Activated T-cell treated with anti-CD3 and anti-CD28 coated beads for 1 hour (primary cell): ENCODE measurements at regions not wholly inside any gene's neighbourhood (a gene's known extent, or its start where the extent isn't known, plus 50 kb on each side); places are given as distances from the start of the nearest gene placed in this dataset.

ENCODE experiments used
- DNase-seq: peaks from one replicate; pipeline ENCODE4 v3.0.0-alpha.2; 2020; ENCODE audit warnings: low read depth

GRCh38 chr12:89992668-89993451, 284.2 kb upstream of the ATP2B1 start:
- no peak for DNase-seq

GRCh38 chr12:89991807-89992590, 283.4 kb upstream of the ATP2B1 start:
- no peak for DNase-seq

- DNase-seq = no peak
These were observed 279.7 kb upstream of the ATP2B1 start for GRCh38 chr12:89988188-89988915.

GRCh38 chr12:89985935-89986334, 277.3 kb upstream of the ATP2B1 start:
- DNase-seq = no peak

- DNase-seq = no peak
These were observed 276.2 kb upstream of the ATP2B1 start for GRCh38 chr12:89984846-89985245.

- no peak for DNase-seq
These were observed 275.0 kb upstream of the ATP2B1 start for GRCh38 chr12:89983622-89984021.

GRCh38 chr12:89980236-89980635, 271.6 kb upstream of the ATP2B1 start:
- no peak for DNase-seq

GRCh38 chr12:89977405-89978085, 268.9 kb upstream of the ATP2B1 start:
- DNase-seq = no peak

GRCh38 chr12:89976866-89977265, 268.2 kb upstream of the ATP2B1 start:
- DNase-seq = no peak

- no peak for DNase-seq
These were observed 266.9 kb upstream of the ATP2B1 start for GRCh38 chr12:89975574-89975973.

- DNase-seq = no peak
These were observed 263.2 kb upstream of the ATP2B1 start for GRCh38 chr12:89971880-89972279.

- DNase-seq = no peak
These were observed 262.1 kb upstream of the ATP2B1 start for GRCh38 chr12:89970722-89971121.

GRCh38 chr12:89969093-89969492, 260.5 kb upstream of the ATP2B1 start:
- no peak for DNase-seq

GRCh38 chr12:89968151-89968700, 259.6 kb upstream of the ATP2B1 start:
- no peak for DNase-seq

- DNase-seq = no peak
These were observed 258.0 kb upstream of the ATP2B1 start for GRCh38 chr12:89966495-89967240.

- no peak for DNase-seq
These were observed 257.4 kb upstream of the ATP2B1 start for GRCh38 chr12:89965993-89966392.

- no peak for DNase-seq
These were observed 254.0 kb upstream of the ATP2B1 start for GRCh38 chr12:89962648-89963047.

- no peak for DNase-seq
These were observed 252.2 kb upstream of the ATP2B1 start for GRCh38 chr12:89960607-89961394.

- DNase-seq = no peak
These were observed 251.4 kb upstream of the ATP2B1 start for GRCh38 chr12:89960011-89960507.

- DNase-seq = no peak
These were observed 250.5 kb upstream of the ATP2B1 start for GRCh38 chr12:89959179-89959578.
